Putamen (tissue), 1 donor: ENCODE measurements at regions not wholly inside any gene's neighbourhood (a gene's known extent, or its start where the extent isn't known, plus 50 kb on each side); places are given as distances from the start of the nearest gene placed in this dataset.
A peak's percentile ranks its signal among the peaks of the same experiment; 100 is the strongest.

Experiments used
- DNase-seq: peaks from one replicate; pipeline ENCODE4 v3.0.0-alpha.2; 2016; ENCODE audit warnings: low spot score

DNA sequence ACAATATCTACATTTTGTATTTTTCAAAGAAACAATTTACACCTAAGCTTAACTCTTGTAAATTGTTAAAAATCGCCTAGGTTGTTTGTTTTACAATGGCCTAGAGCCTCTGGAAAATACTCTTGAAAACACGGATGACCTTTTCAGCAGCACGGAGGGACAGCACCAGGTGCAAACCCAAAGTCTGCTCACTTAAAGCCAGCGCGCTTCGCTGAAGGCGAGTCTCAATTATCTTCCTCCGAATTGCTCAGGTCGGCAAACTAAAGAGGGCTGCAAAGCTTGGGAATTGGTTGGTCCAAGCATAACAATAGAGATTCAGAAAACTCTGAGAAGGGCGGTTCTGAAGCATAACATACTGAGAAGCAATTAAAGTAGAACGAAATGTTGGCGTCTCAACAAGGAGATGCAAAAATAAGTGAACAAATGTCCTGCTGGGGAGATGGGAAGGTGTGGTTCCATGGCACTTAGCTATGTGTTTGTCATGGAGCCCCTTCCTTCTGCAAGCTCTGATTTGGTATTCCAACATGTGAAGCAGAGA is 139.9 kb upstream of the PITRM1 start:
- DNase-seq, result no peak

- DNase-seq, result peak; percentile 30
Measured at GRCh38 chr10:3310016-3310784, 137.6 kb upstream of the PITRM1 start.

DNA sequence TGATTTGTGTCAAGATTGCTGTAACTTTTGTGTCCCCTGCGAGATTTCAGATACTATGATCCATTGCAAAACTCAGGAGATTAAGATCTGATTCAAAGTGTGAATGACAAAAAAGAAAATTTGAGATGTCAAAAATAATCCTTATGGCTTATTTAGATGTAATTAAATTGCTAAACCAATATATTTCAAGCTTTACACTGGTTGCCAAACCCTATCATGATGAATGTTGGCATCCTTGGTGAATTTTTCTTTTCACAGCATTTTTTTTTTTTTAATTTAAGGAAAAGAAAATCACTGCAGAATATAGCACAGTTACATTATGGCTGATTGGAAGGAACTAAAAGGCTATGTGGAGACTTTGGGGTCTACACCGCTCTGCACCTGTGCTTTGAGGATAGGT is 133.5 kb upstream of the PITRM1 start:
- no peak for DNase-seq

GRCh38 chr10:3295582-3296151 is 123.1 kb upstream of the PITRM1 start:
- no peak for DNase-seq

- no peak for DNase-seq
Measured at GRCh38 chr10:3294919-3295581, 122.5 kb upstream of the PITRM1 start.

DNA sequence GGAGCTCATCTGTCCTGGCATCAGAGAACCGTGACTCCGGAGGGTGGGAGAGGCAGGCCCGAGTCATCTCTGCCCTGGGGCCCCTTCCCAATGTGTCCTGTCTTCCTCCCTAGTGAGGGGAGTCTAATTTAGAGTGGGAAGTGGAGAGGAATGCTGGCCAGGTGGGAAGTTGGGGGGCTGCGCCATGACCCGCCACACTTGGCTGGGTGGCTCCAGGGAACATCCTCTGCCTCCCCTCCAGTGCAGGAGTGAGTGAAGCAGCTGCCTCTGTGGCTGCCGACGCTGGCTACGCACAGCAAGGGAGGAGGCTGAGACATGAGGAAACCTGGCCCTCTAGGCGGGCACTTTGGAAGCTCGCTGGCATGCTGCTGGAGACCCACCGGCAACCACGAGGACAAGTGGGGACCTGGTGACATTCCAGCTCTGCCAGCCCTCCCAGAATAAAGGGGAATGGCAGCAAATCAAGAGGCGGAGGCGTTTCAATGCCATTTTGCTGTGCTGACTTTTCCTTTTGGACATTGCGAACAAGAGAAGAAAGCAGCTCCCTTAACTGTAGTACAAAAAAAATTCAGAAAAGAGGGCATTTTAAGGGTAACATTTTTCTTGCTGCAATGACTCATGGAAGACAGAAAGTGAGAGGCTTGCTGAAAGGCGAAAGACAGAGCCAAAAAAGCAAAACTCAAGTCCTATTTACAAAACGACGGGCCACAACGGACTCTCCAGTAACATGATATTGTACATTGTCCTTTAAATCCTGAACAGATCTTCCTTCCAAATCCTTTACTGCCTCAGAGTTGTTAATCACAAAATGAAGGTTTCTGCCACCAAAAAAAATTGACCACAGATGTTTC is 121.2 kb upstream of the PITRM1 start:
- DNase-seq, result no peak

DNA sequence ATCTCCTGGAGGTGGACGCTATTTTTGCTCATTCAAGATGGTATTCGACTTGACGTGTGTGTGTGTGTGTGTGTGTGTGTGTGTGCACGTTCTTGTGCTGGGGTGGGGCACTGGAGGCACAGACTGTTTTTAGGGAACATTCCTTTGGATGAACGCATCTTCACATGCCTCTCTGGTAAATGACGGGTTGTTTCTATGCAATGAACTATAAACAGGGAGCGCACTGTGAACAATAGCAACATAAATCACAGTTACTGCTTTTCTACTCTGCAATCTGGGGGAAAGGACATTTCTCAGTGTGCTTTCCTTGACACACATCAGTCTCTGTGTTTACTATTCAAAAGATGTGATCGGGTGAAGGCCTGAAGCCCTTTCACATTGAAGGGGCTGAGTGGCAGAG is 120.1 kb upstream of the PITRM1 start:
- no peak for DNase-seq

DNA sequence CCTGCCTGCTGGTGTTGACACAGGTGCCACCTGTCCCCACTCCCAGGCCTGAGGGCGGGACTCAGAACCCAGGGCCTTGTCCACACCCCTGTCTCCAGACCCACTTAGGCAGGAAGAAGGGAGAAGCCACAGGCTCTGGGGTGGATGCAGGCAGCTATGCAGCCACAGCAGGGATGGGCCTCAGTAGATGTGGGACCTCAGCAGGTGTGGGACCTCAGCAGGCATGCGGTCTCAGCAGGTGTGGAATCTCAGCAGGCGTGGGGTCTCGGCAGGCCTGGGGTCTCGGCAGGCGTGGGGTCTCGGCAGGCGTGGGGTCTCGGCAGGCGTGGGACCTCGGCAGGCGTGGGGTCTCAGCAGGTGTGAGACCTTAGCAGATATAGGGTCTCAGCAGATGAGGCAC is 118.0 kb upstream of the PITRM1 start:
- DNase-seq, result no peak

DNA sequence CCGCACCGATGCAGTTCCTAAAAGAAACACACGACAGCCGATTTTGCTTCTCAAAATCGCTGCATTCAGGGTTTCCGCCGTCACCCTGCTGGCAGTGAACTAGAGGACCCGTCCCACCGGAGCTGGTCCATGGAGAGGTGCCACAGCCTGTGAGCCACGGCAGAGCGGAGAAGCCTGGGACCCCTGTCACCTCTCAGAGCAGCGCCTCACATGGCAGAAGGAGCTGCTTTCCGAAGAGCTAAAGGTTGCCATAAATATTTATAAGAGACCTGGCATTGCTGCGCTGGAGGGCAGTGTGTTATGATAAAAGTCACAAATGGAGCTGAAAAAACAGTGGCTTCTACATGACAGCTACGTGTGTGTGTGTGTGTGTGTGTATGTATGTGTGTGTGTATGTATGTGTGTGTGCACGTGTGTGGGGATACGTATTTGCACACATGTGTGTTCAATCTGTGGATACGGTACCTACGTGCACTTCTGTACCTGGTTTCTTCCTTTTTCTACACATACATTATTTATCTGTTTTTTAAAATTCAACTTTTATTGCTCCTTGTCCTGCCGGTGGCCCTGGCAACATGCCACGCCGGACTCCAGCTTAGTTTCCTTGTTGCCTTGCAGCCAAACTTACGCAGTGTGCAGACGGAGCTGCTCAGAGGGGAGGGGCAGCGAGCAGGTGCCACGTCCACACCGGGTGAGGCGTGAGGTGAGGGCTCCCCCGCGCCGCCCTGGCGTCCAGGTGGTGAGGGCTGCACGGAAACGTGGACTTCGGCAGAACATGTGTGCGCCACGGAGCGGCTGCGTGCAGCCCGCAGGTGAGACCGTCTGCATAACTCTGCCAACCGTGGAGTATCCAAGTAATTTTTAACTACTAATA is 115.2 kb upstream of the PITRM1 start:
- no peak for DNase-seq

- DNase-seq, result no peak
Measured at GRCh38 chr10:3282674-3283017, 110.1 kb upstream of the PITRM1 start.

- no peak for DNase-seq
Measured at GRCh38 chr10:3281941-3282673, 109.5 kb upstream of the PITRM1 start.

GRCh38 chr10:3278771-3279170 is 106.2 kb upstream of the PITRM1 start:
- DNase-seq, result no peak

GRCh38 chr10:3277566-3277965 is 105.0 kb upstream of the PITRM1 start:
- DNase-seq, result no peak

- DNase-seq, result no peak
Measured at GRCh38 chr10:3274414-3274813, 101.8 kb upstream of the PITRM1 start.

GRCh38 chr10:3273966-3274365 is 101.4 kb upstream of the PITRM1 start:
- no peak for DNase-seq

- no peak for DNase-seq
Measured at GRCh38 chr10:3272300-3272699, 99.7 kb upstream of the PITRM1 start.

- no peak for DNase-seq
Measured at GRCh38 chr10:3271354-3272115, 99.0 kb upstream of the PITRM1 start.

GRCh38 chr10:3270577-3271316 is 98.2 kb upstream of the PITRM1 start:
- no peak for DNase-seq

DNA sequence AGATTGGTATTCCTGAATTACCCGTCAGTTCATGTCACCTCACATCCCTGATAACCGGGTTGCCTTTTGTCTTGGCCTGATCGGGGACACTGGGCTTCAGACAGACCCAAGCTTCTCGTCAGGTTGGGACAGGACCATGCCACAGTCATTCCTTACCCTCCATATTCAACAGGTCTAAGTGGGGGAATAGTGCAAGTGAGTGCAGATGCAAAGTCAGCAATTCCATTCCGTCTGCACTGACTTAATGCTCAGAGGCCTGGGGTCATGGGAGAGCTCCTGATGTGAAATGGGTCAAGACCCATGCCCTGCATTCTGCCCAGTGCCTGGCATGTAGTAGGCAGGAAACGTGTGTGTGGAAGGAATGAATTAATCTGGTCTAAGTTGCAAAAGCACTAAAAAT is 95.4 kb upstream of the PITRM1 start:
- DNase-seq, result no peak
